NB4 (cell line): ENCODE measurements at regions not wholly inside any gene's neighbourhood (a gene's known extent, or its start where the extent isn't known, plus 50 kb on each side); places are given as distances from the start of the nearest gene placed in this dataset.
"Not testable (repeated sequence)": the region's sequence is repeated elsewhere in the genome, so short reads cannot be mapped to it uniquely, and the experiment has no call there.

Source experiments
- MYC ChIP-seq: IDR thresholded peaks from 2 replicates; pipeline ENCODE4 v1.6.1; 2011; ENCODE audit warnings: low read depth, low read length
- POLR2A ChIP-seq: IDR thresholded peaks from 2 replicates; pipeline ENCODE4 v1.6.1; 2011; ENCODE audit warnings: mild to moderate bottlenecking; ENCODE audit not compliant: insufficient read length; ENCODE audit errors: extremely low read depth
- TF ChIP-seq, protein P1 (sequence below): IDR thresholded peaks from one replicate; pipeline ENCODE4 v1.5.1; 2012; ENCODE audit warnings: low read depth, low read length
- TF ChIP-seq, protein P2 (sequence below): IDR thresholded peaks from 2 replicates; pipeline ENCODE4 v1.6.1; 2011; ENCODE audit warnings: low read depth, low read length

DNA sequence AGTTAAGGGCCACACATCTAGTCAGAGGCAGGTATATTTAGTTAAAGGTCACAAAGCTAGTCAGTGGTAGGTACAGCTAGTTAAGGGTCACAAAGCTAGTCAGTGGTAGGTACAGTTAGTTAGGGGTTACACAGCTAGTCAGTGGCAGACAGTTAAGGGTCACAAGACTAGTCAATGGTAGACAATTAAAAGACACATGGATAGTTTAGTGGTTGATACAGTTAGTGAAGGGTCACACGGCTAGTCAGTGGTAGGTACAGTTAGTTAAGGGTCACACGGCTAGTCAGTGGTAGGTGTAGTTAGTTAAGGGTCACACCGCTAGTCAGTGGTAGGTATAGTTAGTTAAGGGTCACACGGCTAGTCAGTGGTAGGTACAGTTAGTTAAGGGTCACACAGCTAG, 110.0 kb downstream of the NPIPA7 start:
- TF ChIP-seq POLR2A, MYC: not testable (repeated sequence)
- TF ChIP-seq, protein P1, sequence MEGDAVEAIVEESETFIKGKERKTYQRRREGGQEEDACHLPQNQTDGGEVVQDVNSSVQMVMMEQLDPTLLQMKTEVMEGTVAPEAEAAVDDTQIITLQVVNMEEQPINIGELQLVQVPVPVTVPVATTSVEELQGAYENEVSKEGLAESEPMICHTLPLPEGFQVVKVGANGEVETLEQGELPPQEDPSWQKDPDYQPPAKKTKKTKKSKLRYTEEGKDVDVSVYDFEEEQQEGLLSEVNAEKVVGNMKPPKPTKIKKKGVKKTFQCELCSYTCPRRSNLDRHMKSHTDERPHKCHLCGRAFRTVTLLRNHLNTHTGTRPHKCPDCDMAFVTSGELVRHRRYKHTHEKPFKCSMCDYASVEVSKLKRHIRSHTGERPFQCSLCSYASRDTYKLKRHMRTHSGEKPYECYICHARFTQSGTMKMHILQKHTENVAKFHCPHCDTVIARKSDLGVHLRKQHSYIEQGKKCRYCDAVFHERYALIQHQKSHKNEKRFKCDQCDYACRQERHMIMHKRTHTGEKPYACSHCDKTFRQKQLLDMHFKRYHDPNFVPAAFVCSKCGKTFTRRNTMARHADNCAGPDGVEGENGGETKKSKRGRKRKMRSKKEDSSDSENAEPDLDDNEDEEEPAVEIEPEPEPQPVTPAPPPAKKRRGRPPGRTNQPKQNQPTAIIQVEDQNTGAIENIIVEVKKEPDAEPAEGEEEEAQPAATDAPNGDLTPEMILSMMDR: not testable (repeated sequence)
- TF ChIP-seq, protein P2, sequence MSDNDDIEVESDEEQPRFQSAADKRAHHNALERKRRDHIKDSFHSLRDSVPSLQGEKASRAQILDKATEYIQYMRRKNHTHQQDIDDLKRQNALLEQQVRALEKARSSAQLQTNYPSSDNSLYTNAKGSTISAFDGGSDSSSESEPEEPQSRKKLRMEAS: not testable (repeated sequence)
